HepG2 (cell line): ENCODE measurements at regions not wholly inside any gene's neighbourhood (a gene's known extent, or its start where the extent isn't known, plus 50 kb on each side); places are given as distances from the start of the nearest gene placed in this dataset.

Experiments
- ATAC-seq: fragments of 200-7000 bp; cut with Tn5 transposase; 3 replicates; pipeline ENCODE4 v1.9.1; 2020; ENCODE audit warnings: mild to moderate bottlenecking, moderate library complexity
- BruUV-seq: library from RNA; stranded (reverse); fragments of 400-500 nt; replicated peaks from 2 replicates; lab custom pipeline; 2021; lab: Mats Ljungman, UMichigan
- CTCF ChIA-PET: fragments of 300-600 bp; formaldehyde crosslinking; extraction: SDS; loops from one replicate; lab custom pipeline; 2021; ENCODE audit warnings: low total read pairs, inconsistent platforms, low intra/inter-chr PET ratio; lab: Yijun Ruan, JAX
- POLR2A ChIA-PET: fragments of 350-600 bp; sonication (Branson Sonifier 250); formaldehyde crosslinking; loops from one replicate; lab custom pipeline; 2020; ENCODE audit warnings: antibody characterized with exemption, inconsistent platforms; lab: Yijun Ruan, JAX
- DNase-seq: peaks from one replicate; pipeline ENCODE4 v3.0.0-alpha.2; 2015; ENCODE audit warnings: low spot score
- FAIRE-seq: peaks from 3 replicates; lab custom pipeline; 2011; peaks lifted over from hg19 to GRCh38; lab: Jason Lieb, UNC
- H2AFZ ChIP-seq: one replicate; pipeline ENCODE4 v1.6.1; 2011; ENCODE audit warnings: low read length, inconsistent platforms
- H3K27ac ChIP-seq: fragments of 300-600 bp; 3 replicates; pipeline ENCODE4 v1.8.0; 2011; ENCODE audit warnings: mixed run types, mild to moderate bottlenecking, mixed read lengths, low read length, inconsistent platforms; ENCODE audit not compliant: insufficient read depth; ENCODE audit errors: extremely low read length
- H3K27me3 ChIP-seq, 2 experiments: fragments of 200-600 bp in 1 of 2; 2 replicates in 1 of 2; 3 replicates in 1 of 2; pipeline versions ENCODE4 v1.6.0 to v1.8.0; 2011; ENCODE audit warnings: low read length in 2 of 2, mild to moderate bottlenecking in 2 of 2, moderate library complexity in 2 of 2, inconsistent platforms in 1 of 2; ENCODE audit not compliant: insufficient read depth in 2 of 2, control insufficient read depth in 1 of 2
- H3K36me3 ChIP-seq, 2 experiments: fragments of 200-600 bp in 1 of 2; replicated peaks in 1 of 2; 2 replicates in 1 of 2; 3 replicates in 1 of 2; pipeline versions ENCODE4 v1.5.1 to v1.8.0; 2011; ENCODE audit warnings: low read length in 2 of 2, inconsistent platforms in 1 of 2; ENCODE audit not compliant: insufficient read depth in 2 of 2, control insufficient read depth in 1 of 2
- H3K4me1 ChIP-seq: 2 replicates; pipeline ENCODE4 v1.5.1; 2012; ENCODE audit warnings: low read length, inconsistent platforms; ENCODE audit not compliant: insufficient read depth
- H3K4me2 ChIP-seq: 2 replicates; pipeline ENCODE4 v1.6.0; 2011; ENCODE audit warnings: low read depth, low read length, inconsistent platforms
- H3K4me3 ChIP-seq, 3 experiments: fragments of 200-600 bp in 1 of 3; sonication (generic), shearing (Covaris generic) in 1 of 3; replicated peaks in 1 of 3; 2 replicates each; pipeline ENCODE4 v1.5.1; 2011 to 2016; ENCODE audit warnings: low read length in 3 of 3, inconsistent platforms in 2 of 3, low read depth in 2 of 3, mild to moderate bottlenecking in 2 of 3, control low read depth in 1 of 3, mixed read lengths in 1 of 3; ENCODE audit not compliant: insufficient read depth in 1 of 3
- H3K79me2 ChIP-seq: one replicate; pipeline ENCODE4 v1.6.1; 2011; ENCODE audit warnings: low read length, inconsistent platforms; ENCODE audit not compliant: insufficient read depth
- H3K9ac ChIP-seq: 2 replicates; pipeline ENCODE4 v1.6.0; 2011; ENCODE audit warnings: mild to moderate bottlenecking, low read depth, low read length, inconsistent platforms; ENCODE audit not compliant: insufficient read depth
- H3K9me3 ChIP-seq: 2 replicates; pipeline ENCODE4 v1.5.1; 2012; ENCODE audit warnings: mild to moderate bottlenecking, low read length
- H4K20me1 ChIP-seq: 2 replicates; pipeline ENCODE4 v1.6.0; 2011; ENCODE audit warnings: inconsistent platforms, mild to moderate bottlenecking, low read length, moderate library complexity; ENCODE audit not compliant: insufficient read depth
- BATF2 ChIP-seq: sonication (generic); formaldehyde crosslinking; IDR thresholded peaks from 2 replicates; pipeline ENCODE4 v1.8.0; 2022; ENCODE audit warnings: mild to moderate bottlenecking, missing genetic modification reagents, moderate library complexity
- FOXO1 ChIP-seq: sonication (generic); formaldehyde crosslinking; IDR thresholded peaks from 2 replicates; pipeline ENCODE4 v1.4.0; 2020; ENCODE audit warnings: missing genetic modification reagents
- KAT7 ChIP-seq: IDR thresholded peaks from 2 replicates; pipeline ENCODE4 v1.6.1; 2018; ENCODE audit warnings: borderline replicate concordance, missing compliant biosample characterization
- MIER2 ChIP-seq: IDR thresholded peaks from 2 replicates; pipeline ENCODE4 v1.6.1; 2016; ENCODE audit warnings: missing biosample characterization, missing genetic modification reagents
- MLLT10 ChIP-seq: sonication (generic); formaldehyde crosslinking; IDR thresholded peaks from 2 replicates; pipeline ENCODE4 v1.4.0; 2020; ENCODE audit warnings: missing genetic modification reagents
- NPAS2 ChIP-seq: sonication (generic); formaldehyde crosslinking; IDR thresholded peaks from 2 replicates; pipeline ENCODE4 v1.8.0; 2022; ENCODE audit warnings: mild to moderate bottlenecking, missing genetic modification reagents, borderline replicate concordance
- PHB2 ChIP-seq: fragments of 450-650 bp; IDR thresholded peaks from 2 replicates; pipeline ENCODE4 v1.6.1; 2018; ENCODE audit not compliant: partially characterized antibody
- RAD21 ChIP-seq: fragments of 450-650 bp; formaldehyde crosslinking; IDR thresholded peaks from 2 replicates; pipeline ENCODE4 v1.5.0; 2020; ENCODE audit warnings: mild to moderate bottlenecking
- SMYD3 ChIP-seq: sonication (generic); formaldehyde crosslinking; IDR thresholded peaks from 2 replicates; pipeline ENCODE4 v1.8.1; 2023; ENCODE audit warnings: mild to moderate bottlenecking, missing genetic modification reagents
- ZBTB1 ChIP-seq: sonication (generic); formaldehyde crosslinking; IDR thresholded peaks from 2 replicates; pipeline ENCODE4 v1.4.0; 2020; ENCODE audit warnings: missing genetic modification reagents, borderline replicate concordance
- ZBTB20 ChIP-seq: sonication (generic); formaldehyde crosslinking; IDR thresholded peaks from 2 replicates; pipeline ENCODE4 v1.8.1; 2023; ENCODE audit warnings: missing genetic modification reagents, low read depth, mild to moderate bottlenecking, borderline replicate concordance
- ZFP90 ChIP-seq: sonication (generic); formaldehyde crosslinking; IDR thresholded peaks from 2 replicates; pipeline ENCODE4 v1.8.0; 2022; ENCODE audit warnings: missing genetic modification reagents, mild to moderate bottlenecking, inconsistent platforms, borderline replicate concordance
- ZNF331 ChIP-seq: sonication (generic); formaldehyde crosslinking; IDR thresholded peaks from 2 replicates; pipeline ENCODE4 v1.4.0; 2020; ENCODE audit warnings: missing genetic modification reagents
- ZNF572 ChIP-seq: sonication (generic); formaldehyde crosslinking; IDR thresholded peaks from 2 replicates; pipeline ENCODE4 v1.5.1; 2020; ENCODE audit warnings: mild to moderate bottlenecking, missing genetic modification reagents
- ZNF629 ChIP-seq: sonication (generic); formaldehyde crosslinking; conservative IDR thresholded peaks from 2 replicates; pipeline ENCODE4 v1.5.0; 2020; ENCODE audit warnings: missing genetic modification reagents
- WGBS: methylation state at CpG from one replicate; pipeline ENCODE4 v1.1.6; 2017; ENCODE audit warnings: low lambda C conversion rate; 5-methylcytosine and 5-hydroxymethylcytosine counted together
- in situ Hi-C: cut with HindIII; loops from 2 replicates; pipeline ENCODE4 v1.10.0; 2017; ENCODE audit warnings: low pct_unique_long_range_greater_than_20kb; ENCODE audit not compliant: extremely low pct_ligation_motif_present
- intact Hi-C: fragments of 100-400 bp; cut with micrococcal nuclease; formaldehyde crosslinking; loops from one replicate; pipeline ENCODE4 v1.10.0; 2022; ENCODE audit not compliant: unreplicated experiment

DNA sequence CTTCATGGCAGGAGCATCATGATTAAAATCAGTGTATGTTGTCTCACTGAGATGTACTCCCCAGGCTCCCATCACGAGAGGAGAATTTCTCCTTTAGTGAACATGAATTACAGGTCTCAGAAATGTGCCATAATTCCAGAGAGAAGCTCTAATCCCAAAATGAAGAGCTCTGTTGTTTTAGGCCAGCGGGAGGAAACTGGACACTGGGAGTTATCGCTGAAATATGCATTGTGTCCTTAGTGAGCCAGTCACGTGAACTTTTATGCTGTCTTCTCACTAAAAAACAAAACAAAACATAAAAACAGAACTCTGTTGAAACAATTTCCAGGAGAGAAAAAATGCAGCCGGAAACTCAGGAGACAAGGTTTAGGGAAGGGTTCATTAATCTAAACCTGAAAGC, 315.7 kb upstream of the NT5E start:
- Histone ChIP-seq H3K9me3 (no peaks in the 10 kb centered on the region), H2AFZ (no peak overlapping the region), H3K4me1 (no peaks in the 10 kb centered on the region), H3K79me2 (no peaks in the 10 kb centered on the region), H3K4me2 (no peak overlapping the region), H4K20me1 (no peaks in the 10 kb centered on the region), H3K9ac (no peak overlapping the region), H3K27ac (no peak overlapping the region), H3K36me3 (no peaks in the 10 kb centered on the region), H3K27me3 (no peaks in the 10 kb centered on the region; a peak in 1 of 5 replicates), H3K4me3 (no peak overlapping the region)
- no peak for ATAC-seq
- WGBS = 32% methylated on average over 5 of the region's 5 CpGs
- no TSS peak for BruUV-seq
- TF ChIP-seq PHB2 (no peak), SMYD3 (CRISPR knock-in tag) (no peak), ZNF331 (CRISPR knock-in tag) (no peak), BATF2 (no peak), ZBTB1 (CRISPR knock-in tag) (no peak), RAD21 (no peak), ZNF629 (CRISPR knock-in tag) (no peak), MIER2 (CRISPR knock-in tag) (no peak), MLLT10 (CRISPR knock-in tag) (no peak), FOXO1 (CRISPR knock-in tag) (no peak), KAT7 (CRISPR knock-in tag) (no peak), NPAS2 (CRISPR knock-in tag) (no peak), ZBTB20 (CRISPR knock-in tag) (no peak), ZNF572 (CRISPR knock-in tag) (no peak), ZFP90 (CRISPR knock-in tag) (no peak)
- CTCF ChIA-PET = no interaction called here
- POLR2A ChIA-PET = no interaction called here
- intact Hi-C loops = no loop called here
- in situ Hi-C loops = no loop called here
- DNase-seq = no peak
- no peak for FAIRE-seq
